ENCODE measurements at regions not wholly inside any gene's neighbourhood (a gene's known extent, or its start where the extent isn't known, plus 50 kb on each side); places are given as distances from the start of the nearest gene placed in this dataset.
"Not testable (repeated sequence)": the region's sequence is repeated elsewhere in the genome, so short reads cannot be mapped to it uniquely, and the experiment has no call there.

- TF ChIP-seq POLR2A (IDR thresholded peaks at IDR 0.05; ENCODE audit: low read depth) (no peak), POLR2AphosphoS5 (IDR thresholded peaks at IDR 0.05) (no peak), CTCF (IDR thresholded peaks at IDR 0.05) (no peak), EP300 (IDR thresholded peaks at IDR 0.05) (no peak)
- H3K9me3 ChIP-seq, result no peaks in the 10 kb centered on the region
- H3K36me3 ChIP-seq, result no peaks in the 10 kb centered on the region
- no peaks in the 10 kb centered on the region for H3K4me1 ChIP-seq
- no peak overlapping the region for H3K27ac ChIP-seq (replicated peaks in 1 of 4)
- DNase-seq (ENCODE audit: extremely low spot score), result no peak
- no peak overlapping the region for H3K4me3 ChIP-seq
- intact Hi-C loops (cut with DNase I), result no loop called here
- whole genome bisulfite sequencing, result 98% methylated on average over 4 of the region's 4 CpGs
- no peaks in the 10 kb centered on the region for H3K27me3 ChIP-seq
Measured at GRCh38 chr12:70083677-70084020, 159.6 kb upstream of the CNOT2 start.

- H3K27me3 ChIP-seq; H3K4me3 ChIP-seq; DNase-seq (ENCODE audit: extremely low spot score); intact Hi-C loops (cut with DNase I); H3K9me3 ChIP-seq; H3K4me1 ChIP-seq; H3K36me3 ChIP-seq; H3K27ac ChIP-seq (replicated peaks in 1 of 4): not testable (repeated sequence)
- WGBS, result 92% methylated on average over 8 of the region's 8 CpGs
Measured at GRCh38 chr12:70086372-70086771, 156.9 kb upstream of the CNOT2 start.

GRCh38 chr12:70091021-70091521 is 152.2 kb upstream of the CNOT2 start:
- no peak for DNase-seq (ENCODE audit: extremely low spot score)
- Histone ChIP-seq H3K27ac (replicated peaks in 1 of 4) (no peak overlapping the region), H3K4me1 (no peaks in the 10 kb centered on the region), H3K4me3 (no peak overlapping the region), H3K36me3 (no peaks in the 10 kb centered on the region), H3K9me3 (no peaks in the 10 kb centered on the region), H3K27me3 (no peaks in the 10 kb centered on the region)
- TF ChIP-seq POLR2AphosphoS5 (IDR thresholded peaks at IDR 0.05) (no peak), CTCF (IDR thresholded peaks at IDR 0.05) (no peak), EP300 (IDR thresholded peaks at IDR 0.05) (no peak), POLR2A (IDR thresholded peaks at IDR 0.05; ENCODE audit: low read depth) (no peak)
- intact Hi-C loops (cut with DNase I), result no loop called here
- WGBS, result 87% methylated on average over 4 of the region's 4 CpGs

- TF ChIP-seq CTCF (IDR thresholded peaks at IDR 0.05) (no peak), POLR2A (IDR thresholded peaks at IDR 0.05; ENCODE audit: low read depth) (no peak), EP300 (IDR thresholded peaks at IDR 0.05) (no peak), POLR2AphosphoS5 (IDR thresholded peaks at IDR 0.05) (no peak)
- WGBS, result 58% methylated on average over 2 of the region's 2 CpGs
- no peaks in the 10 kb centered on the region for H3K27me3 ChIP-seq
- H3K4me1 ChIP-seq, result no peaks in the 10 kb centered on the region
- H3K36me3 ChIP-seq, result no peaks in the 10 kb centered on the region
- DNase-seq (ENCODE audit: extremely low spot score), result no peak
- intact Hi-C loops (cut with DNase I), result no loop called here
- H3K9me3 ChIP-seq, result no peaks in the 10 kb centered on the region
- no peak overlapping the region for H3K27ac ChIP-seq (replicated peaks in 1 of 4)
- H3K4me3 ChIP-seq, result no peak overlapping the region
Measured at GRCh38 chr12:70094467-70094866, 148.8 kb upstream of the CNOT2 start.

- intact Hi-C loops (cut with DNase I), result no loop called here
- no peak for DNase-seq (ENCODE audit: extremely low spot score)
- Histone ChIP-seq H3K27ac (replicated peaks in 1 of 4) (no peak overlapping the region), H3K4me1 (no peaks in the 10 kb centered on the region), H3K36me3 (no peaks in the 10 kb centered on the region), H3K4me3 (no peak overlapping the region), H3K9me3 (no peaks in the 10 kb centered on the region), H3K27me3 (no peaks in the 10 kb centered on the region)
- TF ChIP-seq EP300 (IDR thresholded peaks at IDR 0.05) (no peak), CTCF (IDR thresholded peaks at IDR 0.05) (no peak), POLR2AphosphoS5 (IDR thresholded peaks at IDR 0.05) (no peak), POLR2A (IDR thresholded peaks at IDR 0.05; ENCODE audit: low read depth) (no peak)
- 92% methylated on average over 2 of the region's 2 CpGs for WGBS
Measured at GRCh38 chr12:70096759-70097410, 146.3 kb upstream of the CNOT2 start.
